ENCODE measurements at regions not wholly inside any gene's neighbourhood (a gene's known extent, or its start where the extent isn't known, plus 50 kb on each side); places are given as distances from the start of the nearest gene placed in this dataset.

- intact Hi-C loops (cut with DNase I, micrococcal nuclease) = no loop called here
- no peak for TF ChIP-seq CTCF (IDR thresholded peaks at IDR 0.05)
Measured at GRCh38 chr18:73147590-73147989, 279.8 kb upstream of the NETO1 start.

GRCh38 chr18:73144030-73144429 lies 276.2 kb upstream of the NETO1 start:
- DNase-seq (no peak), ATAC-seq (no peak)
- Histone ChIP-seq H3K4me1 (ENCODE audit: low read depth) (no peaks in the 10 kb centered on the region), H3K9me3 (no peaks in the 10 kb centered on the region), H3K36me3 (ENCODE audit: low read depth) (no peaks in the 10 kb centered on the region), H3K4me3 (no peak overlapping the region)
- intact Hi-C loops (cut with DNase I, micrococcal nuclease) = no loop called here
- TF ChIP-seq CTCF (IDR thresholded peaks at IDR 0.05) = no peak

More at GRCh38 chr18:73147590-73147989, 279.8 kb upstream of the NETO1 start:
- DNase-seq (no peak), ATAC-seq (no peak)
- Histone ChIP-seq H3K4me1 (ENCODE audit: low read depth) (no peaks in the 10 kb centered on the region), H3K4me3 (no peak overlapping the region), H3K36me3 (ENCODE audit: low read depth) (no peaks in the 10 kb centered on the region), H3K9me3 (no peaks in the 10 kb centered on the region)

GRCh38 chr18:73136134-73136533 lies 268.3 kb upstream of the NETO1 start:
- no peak overlapping the region for H3K4me3 ChIP-seq
- H3K36me3 ChIP-seq (ENCODE audit: low read depth) = no peaks in the 10 kb centered on the region
- H3K4me1 ChIP-seq (ENCODE audit: low read depth) = no peaks in the 10 kb centered on the region
- intact Hi-C loops (cut with DNase I, micrococcal nuclease) = no loop called here
- no peaks in the 10 kb centered on the region for H3K9me3 ChIP-seq
- no peak for DNase-seq
- no peak for TF ChIP-seq CTCF (IDR thresholded peaks at IDR 0.05)
- no peak for ATAC-seq

GRCh38 chr18:73124175-73124574 lies 256.4 kb upstream of the NETO1 start:
- Histone ChIP-seq H3K4me3 (no peak overlapping the region), H3K4me1 (ENCODE audit: low read depth) (no peaks in the 10 kb centered on the region), H3K36me3 (ENCODE audit: low read depth) (no peaks in the 10 kb centered on the region), H3K9me3 (no peaks in the 10 kb centered on the region)
- TF ChIP-seq CTCF (IDR thresholded peaks at IDR 0.05) = no peak
- DNase-seq (no peak), ATAC-seq (no peak)
- intact Hi-C loops (cut with DNase I, micrococcal nuclease) = no loop called here

GRCh38 chr18:73121207-73121606 lies 253.4 kb upstream of the NETO1 start:
- no peak for DNase-seq
- TF ChIP-seq CTCF (IDR thresholded peaks at IDR 0.05) = no peak
- Histone ChIP-seq H3K36me3 (ENCODE audit: low read depth) (no peaks in the 10 kb centered on the region), H3K9me3 (no peaks in the 10 kb centered on the region), H3K4me1 (ENCODE audit: low read depth) (no peaks in the 10 kb centered on the region), H3K4me3 (no peak overlapping the region)
- ATAC-seq = no peak
- intact Hi-C loops (cut with DNase I, micrococcal nuclease) = no loop called here

- no peak for ATAC-seq
- no peaks in the 10 kb centered on the region for H3K9me3 ChIP-seq
- no peak for TF ChIP-seq CTCF (IDR thresholded peaks at IDR 0.05)
- H3K4me3 ChIP-seq = no peak overlapping the region
- no peaks in the 10 kb centered on the region for H3K4me1 ChIP-seq (ENCODE audit: low read depth)
- H3K36me3 ChIP-seq (ENCODE audit: low read depth) = no peaks in the 10 kb centered on the region
- intact Hi-C loops (cut with DNase I, micrococcal nuclease) = no loop called here
- DNase-seq = no peak
Measured at GRCh38 chr18:73120626-73121025, 252.8 kb upstream of the NETO1 start.
